NCI-H1105 (cell line): ENCODE measurements at regions not wholly inside any gene's neighbourhood (a gene's known extent, or its start where the extent isn't known, plus 50 kb on each side); places are given as distances from the start of the nearest gene placed in this dataset.
"Not testable (repeated sequence)": the region's sequence is repeated elsewhere in the genome, so short reads cannot be mapped to it uniquely, and the experiment has no call there.

Source experiments
- DNase-seq: peaks from one replicate; lab custom pipeline; 2025; lab: John Stamatoyannopoulos, UW

- DNase-seq = no peak
These were observed 126.2 kb upstream of the EYA4 start for GRCh38 chr6:133114973-133115372.

GRCh38 chr6:133115946-133116345, 125.2 kb upstream of the EYA4 start:
- no peak for DNase-seq

GRCh38 chr6:133128191-133128590, 113.0 kb upstream of the EYA4 start:
- no peak for DNase-seq

DNA sequence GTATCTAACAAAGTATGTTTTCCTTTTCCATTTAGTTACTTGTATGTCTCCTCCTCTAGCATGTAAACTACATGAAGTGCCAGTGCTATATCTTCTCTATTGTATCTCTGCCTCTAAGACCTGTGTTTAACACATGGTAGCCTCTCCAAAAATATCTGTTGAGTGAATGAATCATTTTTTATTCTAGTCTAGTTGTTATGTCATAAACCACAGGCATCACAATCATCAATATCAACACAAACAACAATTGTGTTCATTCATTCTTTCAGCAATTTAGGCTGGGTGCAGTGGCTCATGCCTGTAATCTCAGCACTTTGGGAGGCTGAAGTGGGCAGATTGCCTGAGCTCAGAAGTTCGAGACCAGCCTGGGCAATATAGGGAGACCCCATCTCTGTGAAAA, 111.6 kb upstream of the EYA4 start:
- DNase-seq = no peak

- DNase-seq = no peak
These were observed 110.3 kb upstream of the EYA4 start for GRCh38 chr6:133130863-133131262.

- DNase-seq = peak; percentile 88
These were observed 109.3 kb upstream of the EYA4 start for GRCh38 chr6:133131621-133132465.

GRCh38 chr6:133132466-133132971, 108.6 kb upstream of the EYA4 start:
- no peak for DNase-seq

DNA sequence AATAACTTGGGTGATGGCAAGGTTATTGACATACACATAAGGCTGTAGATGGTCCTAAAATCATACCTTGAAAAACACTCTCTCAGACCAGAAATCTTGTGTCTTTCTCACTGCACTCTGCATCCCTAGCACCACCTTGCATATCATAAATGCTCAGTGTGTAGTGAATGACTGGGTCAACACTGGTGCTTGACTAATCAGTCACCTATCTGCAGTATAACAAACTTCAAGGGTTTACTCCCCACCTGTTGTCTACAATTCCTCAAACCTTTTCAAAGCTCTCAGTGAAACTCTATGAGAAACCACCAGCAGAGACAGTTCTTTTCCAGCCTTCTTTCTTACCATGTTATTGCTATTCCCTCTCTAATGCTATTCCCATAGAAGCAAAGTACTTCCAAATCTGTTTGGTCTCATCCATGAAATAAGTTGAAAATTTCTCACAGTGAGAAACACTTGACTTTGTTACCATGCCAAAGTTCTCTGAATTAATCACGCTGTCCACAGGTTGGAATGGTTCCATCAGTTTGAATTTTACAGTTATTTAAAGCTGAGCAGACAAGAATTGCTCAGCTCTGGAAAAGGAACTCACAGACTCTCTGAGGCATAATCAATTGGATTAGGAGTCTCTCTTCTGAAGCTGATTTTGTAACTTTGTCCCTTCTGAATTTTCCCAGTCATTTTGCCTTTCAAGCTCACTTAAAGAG, 104.8 kb upstream of the EYA4 start:
- DNase-seq = no peak

GRCh38 chr6:133147470-133148184, 93.5 kb upstream of the EYA4 start:
- DNase-seq = not testable (repeated sequence)

DNA sequence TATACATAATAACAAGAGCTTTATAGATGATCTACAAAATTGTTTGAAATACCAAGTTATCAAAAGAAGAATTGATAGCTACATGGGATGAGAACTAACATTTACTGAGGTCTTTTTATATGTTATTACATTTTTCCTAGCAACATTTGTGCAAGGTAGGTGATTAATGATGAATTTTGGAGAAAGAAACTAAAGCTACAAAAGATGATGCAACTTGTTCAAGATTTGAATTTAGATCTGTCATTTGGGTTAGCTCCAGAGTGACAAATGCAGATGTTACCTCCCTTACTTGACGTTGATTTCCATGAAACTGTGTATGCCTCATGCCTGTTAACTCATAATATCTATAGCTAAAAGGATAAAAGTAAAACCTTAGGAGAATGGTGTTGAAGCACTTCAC, 84.5 kb upstream of the EYA4 start:
- DNase-seq = no peak

GRCh38 chr6:133157995-133158394, 83.2 kb upstream of the EYA4 start:
- no peak for DNase-seq

GRCh38 chr6:133159255-133159795, 81.8 kb upstream of the EYA4 start:
- DNase-seq = no peak

DNA sequence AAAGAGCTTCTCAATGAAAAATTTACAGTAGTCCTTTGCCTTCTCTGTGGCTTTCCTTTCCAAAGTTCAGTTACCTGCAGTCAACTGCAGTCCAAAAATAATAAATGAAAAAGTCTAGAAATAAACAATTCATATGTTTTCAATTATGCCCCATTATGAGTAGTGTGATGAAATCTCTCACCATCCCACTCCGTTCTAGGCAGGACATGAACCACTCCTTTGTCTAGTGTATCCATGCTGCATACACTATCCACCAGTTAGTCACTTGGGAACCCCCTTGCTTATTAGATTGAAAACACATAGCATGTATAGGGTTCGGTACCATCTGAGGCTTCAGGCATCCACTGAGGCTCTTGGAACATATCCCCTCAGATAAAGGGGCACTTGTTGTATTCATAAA, 80.6 kb upstream of the EYA4 start:
- no peak for DNase-seq

DNA sequence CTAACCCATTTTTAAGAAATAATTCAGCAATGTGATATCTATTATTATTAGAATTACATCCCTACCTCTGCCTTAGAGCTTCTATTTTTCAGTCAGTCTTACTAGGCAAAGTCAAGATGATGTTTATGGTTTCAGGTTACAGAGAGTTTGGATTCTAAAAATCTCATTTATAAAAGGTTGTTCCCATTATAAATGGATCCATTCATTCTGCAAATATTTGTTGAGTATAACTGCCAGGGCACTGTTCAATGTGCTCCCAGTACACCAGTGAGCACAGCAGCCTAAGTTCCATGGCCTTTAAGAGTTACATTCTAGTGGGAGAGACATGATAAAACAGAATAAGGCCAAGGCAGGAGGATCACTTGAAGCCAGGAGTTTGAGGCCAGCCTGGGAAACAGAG, 75.9 kb upstream of the EYA4 start:
- DNase-seq = no peak

- no peak for DNase-seq
These were observed 74.4 kb upstream of the EYA4 start for GRCh38 chr6:133166766-133167165.

- no peak for DNase-seq
These were observed 71.3 kb upstream of the EYA4 start for GRCh38 chr6:133169901-133170300.

DNA sequence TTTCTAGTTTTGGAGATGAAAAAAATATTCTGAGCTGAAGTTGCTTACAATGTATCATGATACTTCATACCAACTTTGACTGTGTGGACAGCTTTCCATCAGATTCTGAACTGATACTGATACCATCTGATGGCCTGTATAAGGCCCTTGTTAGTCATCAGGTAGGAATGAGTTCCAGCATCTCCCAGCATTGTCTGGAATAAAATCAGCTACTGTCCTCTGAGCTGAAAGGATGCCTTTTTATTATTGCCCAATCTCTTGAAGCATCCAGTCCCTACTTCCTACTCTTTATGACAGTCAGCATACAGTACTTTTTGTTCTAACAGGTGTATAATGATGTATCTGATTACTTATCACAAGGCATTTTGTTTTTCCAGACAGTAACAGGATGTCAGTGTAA, 70.6 kb upstream of the EYA4 start:
- no peak for DNase-seq

- no peak for DNase-seq
These were observed 69.1 kb upstream of the EYA4 start for GRCh38 chr6:133171989-133172604.

DNA sequence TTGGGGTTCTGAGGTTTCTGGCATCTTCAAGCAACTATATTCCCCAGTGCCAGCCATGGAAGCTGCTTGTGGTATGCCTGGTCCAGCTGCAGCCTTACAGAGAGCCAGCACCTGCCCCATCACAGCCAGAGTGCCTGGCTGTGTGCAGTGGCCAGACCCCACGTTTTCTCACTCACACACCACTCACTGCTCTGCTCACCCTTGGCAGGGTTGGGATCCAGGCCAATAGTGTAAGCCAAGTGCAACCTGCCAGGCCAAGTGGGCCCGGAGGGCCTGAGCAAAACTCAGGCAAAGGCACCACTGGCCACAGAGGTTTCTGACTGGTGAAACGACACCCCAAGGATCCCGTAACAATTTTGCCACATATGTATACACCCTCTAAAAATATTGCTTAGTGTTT, 67.9 kb upstream of the EYA4 start:
- DNase-seq = no peak

DNA sequence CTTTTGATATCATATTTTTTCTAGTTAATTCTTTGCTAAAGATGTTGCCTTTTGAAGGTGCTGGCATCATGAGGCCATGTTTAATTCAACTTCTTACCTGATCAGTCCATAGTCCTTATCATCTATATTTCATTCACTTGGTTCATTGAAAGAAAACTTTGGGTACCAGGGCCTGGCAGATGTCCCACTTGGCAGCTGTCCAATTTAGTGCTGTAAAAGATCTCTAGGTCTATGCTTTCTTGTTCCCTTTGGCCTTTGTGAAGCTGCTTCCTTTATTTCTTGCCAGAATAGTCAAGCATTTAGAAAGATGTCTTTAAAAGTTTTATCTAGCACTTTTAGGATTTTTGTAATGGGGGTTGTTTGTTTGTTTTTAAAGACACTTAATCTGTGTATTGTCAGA, 61.7 kb upstream of the EYA4 start:
- DNase-seq = peak; percentile 37

DNA sequence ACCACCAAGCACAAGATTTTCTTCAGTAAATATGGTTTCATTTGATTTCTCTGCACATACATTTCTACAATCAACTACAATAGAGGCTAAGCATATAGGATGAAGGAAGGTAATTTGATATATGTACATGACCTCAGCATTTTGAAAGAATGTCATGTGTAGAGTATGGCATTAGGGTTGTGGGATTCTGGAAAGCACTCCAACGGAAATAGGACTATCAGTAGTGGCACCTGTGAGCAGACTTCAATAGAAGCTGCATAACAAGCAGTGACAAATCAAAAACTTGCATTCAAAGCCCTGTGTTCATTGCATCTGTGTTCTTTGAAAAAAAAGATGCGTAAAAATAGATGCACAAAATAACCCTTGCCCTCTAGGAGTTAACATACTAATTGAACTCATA, 57.5 kb upstream of the EYA4 start:
- no peak for DNase-seq

GRCh38 chr6:133184798-133185372, 56.3 kb upstream of the EYA4 start:
- no peak for DNase-seq
